Thyroid gland (tissue), 4 donors: ENCODE measurements at regions not wholly inside any gene's neighbourhood (a gene's known extent, or its start where the extent isn't known, plus 50 kb on each side); places are given as distances from the start of the nearest gene placed in this dataset.

Source experiments
- CTCF ChIP-seq, 6 experiments: fragments of 200-600 bp in 3 of 6; fragments of 450-650 bp in 3 of 6; sonication (generic) in 3 of 6; IDR thresholded peaks; one replicate each; pipeline ENCODE4 v1.5.1; 2016 to 2019; ENCODE audit warnings: antibody characterized with exemption in 6 of 6, mild to moderate bottlenecking in 2 of 6, inconsistent platforms in 1 of 6, moderate library complexity in 1 of 6
- POLR2A ChIP-seq, 2 donors: fragments of 450-650 bp; IDR thresholded peaks; one replicate each; pipeline ENCODE4 v1.6.1; 2017; ENCODE audit warnings: antibody characterized with exemption in 2 of 2, mild to moderate bottlenecking in 2 of 2, moderate library complexity in 1 of 2

GRCh38 chr10:118442032-118442431 is 99.9 kb upstream of the FAM204A start:
- TF ChIP-seq CTCF (IDR thresholded peaks at IDR 0.05): no peak
- no peak for TF ChIP-seq POLR2A (IDR thresholded peaks at IDR 0.05)
